ENCODE measurements at regions not wholly inside any gene's neighbourhood (a gene's known extent, or its start where the extent isn't known, plus 50 kb on each side); places are given as distances from the start of the nearest gene placed in this dataset.

GRCh38 chr9:18366184-18366583, 107.8 kb upstream of the ADAMTSL1 start:
- Histone ChIP-seq H3K9me3 (ENCODE audit: low read length) (no peaks in the 10 kb centered on the region), H3K79me2 (ENCODE audit: low read length) (no peaks in the 10 kb centered on the region), H3K9me2 (replicated peaks; ENCODE audit: low read length) (no peaks in the 10 kb centered on the region), H4K20me1 (ENCODE audit: low read length) (no peaks in the 10 kb centered on the region), H3K27me3 (ENCODE audit: low read length) (no peaks in the 10 kb centered on the region), H3K36me3 (ENCODE audit: low read depth, low read length) (no peaks in the 10 kb centered on the region), H3K4me2 (ENCODE audit: low read length) (no peak overlapping the region), H3K4me3 (ENCODE audit: low read length) (no peak overlapping the region), H3K4me1 (ENCODE audit: insufficient read depth, low read length) (no peaks in the 10 kb centered on the region), H3K27ac (ENCODE audit: low read length) (no peak overlapping the region), H3F3A (ENCODE audit: low read length, unreplicated experiment) (no peaks in the 10 kb centered on the region), H2AFZ (ENCODE audit: low read length) (no peak overlapping the region), H3K9ac (ENCODE audit: low read length) (no peak overlapping the region)
- TF ChIP-seq CTCF (conservative IDR thresholded peaks at IDR 0.05; ENCODE audit: low read depth, low read length) (no peak), EZH2 (IDR thresholded peaks at IDR 0.05; ENCODE audit: low read length, unreplicated experiment) (no peak), EZH2phosphoT487 (IDR thresholded peaks at IDR 0.05; ENCODE audit: borderline replicate concordance, low read length) (no peak)
- DNase-seq (no peak), ATAC-seq (no peak)
- POLR2A ChIA-PET (ENCODE audit: unreplicated experiment), result no interaction called here
- CTCF ChIA-PET, result interaction anchor here (0.6 kb wide), 1 partner anchor 398 kb away, joined by 4 read pairs; no protein-coding TSS in a partner anchor
- BruUV-seq (replicated peaks), result no TSS peak
- intact Hi-C loops (cut with micrococcal nuclease), result no loop called here

GRCh38 chr9:18368206-18368605, 105.7 kb upstream of the ADAMTSL1 start:
- TF ChIP-seq EZH2 (IDR thresholded peaks at IDR 0.05; ENCODE audit: low read length, unreplicated experiment) (no peak), CTCF (conservative IDR thresholded peaks at IDR 0.05; ENCODE audit: low read depth, low read length) (no peak), EZH2phosphoT487 (IDR thresholded peaks at IDR 0.05; ENCODE audit: borderline replicate concordance, low read length) (no peak)

GRCh38 chr9:18371141-18371540, 102.8 kb upstream of the ADAMTSL1 start:
- H3K4me1 ChIP-seq (ENCODE audit: insufficient read depth, low read length), result no peaks in the 10 kb centered on the region
- ChIA-PET CTCF (interaction anchor here (1.1 kb wide), 1 partner anchor 453 kb away, joined by 4 read pairs; no protein-coding TSS in a partner anchor), POLR2A (ENCODE audit: unreplicated experiment) (no interaction called here)
- H3K27ac ChIP-seq (ENCODE audit: low read length), result no peak overlapping the region
- H3K79me2 ChIP-seq (ENCODE audit: low read length), result no peaks in the 10 kb centered on the region
- no peak for ATAC-seq
- H3K9me3 ChIP-seq (ENCODE audit: low read length), result no peaks in the 10 kb centered on the region
- TF ChIP-seq CTCF (conservative IDR thresholded peaks at IDR 0.05; ENCODE audit: low read depth, low read length) (no peak), EZH2phosphoT487 (IDR thresholded peaks at IDR 0.05; ENCODE audit: borderline replicate concordance, low read length) (no peak), EZH2 (IDR thresholded peaks at IDR 0.05; ENCODE audit: low read length, unreplicated experiment) (no peak)
- H3K36me3 ChIP-seq (ENCODE audit: low read depth, low read length), result no peaks in the 10 kb centered on the region
- DNase-seq, result no peak
- no TSS peak for BruUV-seq (replicated peaks)
- H2AFZ ChIP-seq (ENCODE audit: low read length), result no peak overlapping the region
- H3F3A ChIP-seq (ENCODE audit: low read length, unreplicated experiment), result no peaks in the 10 kb centered on the region
- no peak overlapping the region for H3K4me3 ChIP-seq (ENCODE audit: low read length)
- intact Hi-C loops (cut with micrococcal nuclease), result no loop called here
- no peak overlapping the region for H3K4me2 ChIP-seq (ENCODE audit: low read length)
- H4K20me1 ChIP-seq (ENCODE audit: low read length), result no peaks in the 10 kb centered on the region
- H3K27me3 ChIP-seq (ENCODE audit: low read length), result no peaks in the 10 kb centered on the region
- no peaks in the 10 kb centered on the region for H3K9me2 ChIP-seq (replicated peaks; ENCODE audit: low read length)
- no peak overlapping the region for H3K9ac ChIP-seq (ENCODE audit: low read length)

More at GRCh38 chr9:18368206-18368605, 105.7 kb upstream of the ADAMTSL1 start:
- no peak for ATAC-seq
- Histone ChIP-seq H3K27ac (ENCODE audit: low read length) (no peak overlapping the region), H4K20me1 (ENCODE audit: low read length) (no peaks in the 10 kb centered on the region), H3K79me2 (ENCODE audit: low read length) (no peaks in the 10 kb centered on the region), H3K9ac (ENCODE audit: low read length) (no peak overlapping the region), H3K36me3 (ENCODE audit: low read depth, low read length) (no peaks in the 10 kb centered on the region), H3F3A (ENCODE audit: low read length, unreplicated experiment) (no peaks in the 10 kb centered on the region), H3K9me3 (ENCODE audit: low read length) (no peaks in the 10 kb centered on the region), H3K27me3 (ENCODE audit: low read length) (no peaks in the 10 kb centered on the region), H3K9me2 (replicated peaks; ENCODE audit: low read length) (no peaks in the 10 kb centered on the region), H2AFZ (ENCODE audit: low read length) (no peak overlapping the region), H3K4me1 (ENCODE audit: insufficient read depth, low read length) (no peaks in the 10 kb centered on the region), H3K4me2 (ENCODE audit: low read length) (no peak overlapping the region), H3K4me3 (ENCODE audit: low read length) (no peak overlapping the region)
- BruUV-seq (replicated peaks), result no TSS peak
- POLR2A ChIA-PET (ENCODE audit: unreplicated experiment), result no interaction called here
- intact Hi-C loops (cut with micrococcal nuclease), result no loop called here
- DNase-seq, result no peak
- CTCF ChIA-PET, result no interaction called here
